PC-3 (cell line): ENCODE measurements at regions not wholly inside any gene's neighbourhood (a gene's known extent, or its start where the extent isn't known, plus 50 kb on each side); places are given as distances from the start of the nearest gene placed in this dataset.

Source experiments
- CTCF ChIP-seq: fragments of 300-600 bp; sonication (generic); conservative IDR thresholded peaks from 2 replicates; pipeline ENCODE4 v1.5.1; 2017; ENCODE audit warnings: antibody characterized with exemption, low read depth, mild to moderate bottlenecking, low read length
- EZH2 ChIP-seq: fragments of 300-600 bp; sonication (generic); IDR thresholded peaks from one replicate; pipeline ENCODE4 v1.6.1; 2017; ENCODE audit warnings: antibody characterized with exemption, mild to moderate bottlenecking, low read length; ENCODE audit not compliant: unreplicated experiment
- EZH2phosphoT487 ChIP-seq: fragments of 300-600 bp; sonication (generic); IDR thresholded peaks from 2 replicates; pipeline ENCODE4 v1.6.1; 2018; ENCODE audit warnings: mild to moderate bottlenecking, antibody characterized with exemption, low read length, borderline replicate concordance

GRCh38 chr17:22512506-22512905 lies 820.2 kb downstream of the KCNJ18 start:
- TF ChIP-seq CTCF (no peak), EZH2 (no peak), EZH2phosphoT487 (no peak)
